OCI-LY1 (cell line): ENCODE measurements at regions not wholly inside any gene's neighbourhood (a gene's known extent, or its start where the extent isn't known, plus 50 kb on each side); places are given as distances from the start of the nearest gene placed in this dataset.

Experiments used
- CTCF ChIP-seq: fragments of 200-600 bp; sonication (generic), shearing (Covaris generic); IDR thresholded peaks from 2 replicates; pipeline ENCODE4 v1.5.1; 2017; ENCODE audit warnings: mild to moderate bottlenecking, antibody characterized with exemption, low read length, moderate library complexity, mixed read lengths
- EZH2 ChIP-seq: fragments of 200-600 bp; sonication (generic), shearing (Covaris generic); IDR thresholded peaks from 2 replicates; pipeline ENCODE4 v1.8.0; 2017; ENCODE audit warnings: borderline replicate concordance, mixed run types, mild to moderate bottlenecking, antibody characterized with exemption, low read length, moderate library complexity, mixed read lengths

GRCh38 chrX:861340-861890 is 230.8 kb downstream of the SHOX start:
- no peak for TF ChIP-seq EZH2
- TF ChIP-seq CTCF: no peak
